Glutamatergic neuron (in vitro differentiated cells): ENCODE measurements at regions not wholly inside any gene's neighbourhood (a gene's known extent, or its start where the extent isn't known, plus 50 kb on each side); places are given as distances from the start of the nearest gene placed in this dataset.

Experiments used
- DNase-seq: peaks from one replicate; pipeline ENCODE4 v3.0.0; 2022
- H3K27ac Mint-ChIP-seq: one replicate; pipeline ENCODE4 v1.8.0; 2020; ENCODE audit warnings: mild to moderate bottlenecking, mixed read lengths, inconsistent platforms; ENCODE audit not compliant: unreplicated experiment
- H3K27me3 Mint-ChIP-seq: one replicate; pipeline ENCODE4 v1.8.0; 2020; ENCODE audit warnings: mild to moderate bottlenecking, moderate library complexity, mixed read lengths, inconsistent platforms; ENCODE audit not compliant: unreplicated experiment
- H3K36me3 Mint-ChIP-seq: one replicate; pipeline ENCODE4 v1.8.0; 2020; ENCODE audit warnings: mild to moderate bottlenecking, mixed read lengths, inconsistent platforms; ENCODE audit not compliant: unreplicated experiment
- H3K4me1 Mint-ChIP-seq: one replicate; pipeline ENCODE4 v1.8.0; 2020; ENCODE audit warnings: mild to moderate bottlenecking, low read depth, mixed read lengths, inconsistent platforms; ENCODE audit not compliant: unreplicated experiment
- H3K4me3 Mint-ChIP-seq: one replicate; pipeline ENCODE4 v1.8.0; 2020; ENCODE audit warnings: mild to moderate bottlenecking, mixed read lengths, inconsistent platforms; ENCODE audit not compliant: unreplicated experiment
- H3K9me3 Mint-ChIP-seq: one replicate; pipeline ENCODE4 v1.8.0; 2020; ENCODE audit warnings: mild to moderate bottlenecking, moderate library complexity, mixed read lengths, inconsistent platforms; ENCODE audit not compliant: unreplicated experiment
- CTCF ChIP-seq: fragments of 200-600 bp; sonication (generic); IDR thresholded peaks from one replicate; pipeline ENCODE4 v1.5.0; 2021; ENCODE audit not compliant: partially characterized antibody, unreplicated experiment

- Mint-ChIP-seq H3K4me1 (no peaks in the 10 kb centered on the region), H3K36me3 (no peaks in the 10 kb centered on the region), H3K27ac (no peak overlapping the region), H3K4me3 (no peak overlapping the region), H3K9me3 (peaks cover 1% of the 10 kb centered on the region), H3K27me3 (no peaks in the 10 kb centered on the region)
- TF ChIP-seq CTCF = no peak
- no peak for DNase-seq
Measured at GRCh38 chr13:93003531-93003930, 223.1 kb upstream of the GPC6 start.

- no peaks in the 10 kb centered on the region for H3K36me3 Mint-ChIP-seq
- no peaks in the 10 kb centered on the region for H3K4me1 Mint-ChIP-seq
- no peak for DNase-seq
- H3K27ac Mint-ChIP-seq = no peak overlapping the region
- H3K9me3 Mint-ChIP-seq = peaks cover 1% of the 10 kb centered on the region
- TF ChIP-seq CTCF = no peak
- no peak overlapping the region for H3K4me3 Mint-ChIP-seq
- no peaks in the 10 kb centered on the region for H3K27me3 Mint-ChIP-seq
Measured at GRCh38 chr13:93004919-93005318, 221.7 kb upstream of the GPC6 start.

DNA sequence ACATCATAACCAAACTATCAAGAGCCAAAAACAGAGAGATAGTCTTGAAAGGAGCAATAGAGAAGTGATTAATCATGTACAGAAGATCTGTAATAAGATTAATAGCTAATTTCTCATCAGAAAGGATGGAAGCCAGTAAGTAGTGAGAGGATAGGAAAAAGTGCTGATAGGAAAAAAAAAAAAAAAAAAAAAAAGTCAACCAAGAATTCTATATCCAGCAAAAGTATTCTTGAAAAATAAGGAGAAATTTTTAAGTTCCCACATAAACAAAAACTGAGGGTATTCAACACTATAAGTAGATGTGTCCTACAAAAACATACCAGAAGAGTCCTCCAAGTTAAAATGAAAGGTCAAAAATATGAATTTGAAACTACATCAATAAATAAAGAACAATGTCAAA is 218.7 kb upstream of the GPC6 start:
- H3K27me3 Mint-ChIP-seq = no peaks in the 10 kb centered on the region
- no peaks in the 10 kb centered on the region for H3K36me3 Mint-ChIP-seq
- no peak overlapping the region for H3K4me3 Mint-ChIP-seq
- H3K4me1 Mint-ChIP-seq = no peaks in the 10 kb centered on the region
- no peak for DNase-seq
- peaks cover 1% of the 10 kb centered on the region for H3K9me3 Mint-ChIP-seq
- TF ChIP-seq CTCF = no peak
- H3K27ac Mint-ChIP-seq = no peak overlapping the region

- H3K9me3 Mint-ChIP-seq = no peaks in the 10 kb centered on the region
- H3K27me3 Mint-ChIP-seq = peaks cover 2% of the 10 kb centered on the region
- H3K4me1 Mint-ChIP-seq = no peaks in the 10 kb centered on the region
- peaks cover 10% of the 10 kb centered on the region for H3K36me3 Mint-ChIP-seq
- H3K4me3 Mint-ChIP-seq = no peak overlapping the region
- DNase-seq = no peak
- no peak overlapping the region for H3K27ac Mint-ChIP-seq
- no peak for TF ChIP-seq CTCF
Measured at GRCh38 chr13:93017493-93018112, 209.0 kb upstream of the GPC6 start.

DNA sequence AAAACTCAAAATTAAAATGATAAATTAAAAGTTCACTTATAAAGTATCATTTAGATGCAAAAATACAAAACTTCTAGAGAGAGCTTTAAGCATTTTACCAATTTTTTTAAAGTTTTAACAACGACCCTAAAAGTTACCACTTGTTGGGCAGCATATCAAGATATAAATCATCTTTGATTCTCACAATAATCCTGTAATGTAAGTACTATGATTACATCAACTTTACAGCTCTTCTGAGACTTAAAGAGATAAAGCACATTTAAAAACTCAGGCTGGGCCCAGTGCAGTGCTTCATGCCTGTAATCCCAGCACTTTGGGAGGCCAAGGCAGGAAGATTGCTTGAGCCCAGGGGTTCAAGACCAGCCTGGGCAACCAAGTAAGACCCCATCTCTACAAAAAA is 202.7 kb upstream of the GPC6 start:
- no peak overlapping the region for H3K4me3 Mint-ChIP-seq
- no peaks in the 10 kb centered on the region for H3K36me3 Mint-ChIP-seq
- no peak for TF ChIP-seq CTCF
- H3K9me3 Mint-ChIP-seq = no peaks in the 10 kb centered on the region
- peaks cover 2% of the 10 kb centered on the region for H3K27me3 Mint-ChIP-seq
- no peaks in the 10 kb centered on the region for H3K4me1 Mint-ChIP-seq
- no peak overlapping the region for H3K27ac Mint-ChIP-seq
- DNase-seq = no peak
